Esophagus squamous epithelium (tissue), 4 donors: ENCODE measurements at regions not wholly inside any gene's neighbourhood (a gene's known extent, or its start where the extent isn't known, plus 50 kb on each side); places are given as distances from the start of the nearest gene placed in this dataset.
"Not testable (repeated sequence)": the region's sequence is repeated elsewhere in the genome, so short reads cannot be mapped to it uniquely, and the experiment has no call there.

ENCODE experiments used
- POLR2A ChIP-seq, 4 donors: fragments of 450-650 bp; IDR thresholded peaks; one replicate each; pipeline ENCODE4 v1.6.1; 2017; ENCODE audit warnings: antibody characterized with exemption in 4 of 4, mild to moderate bottlenecking in 4 of 4, moderate library complexity in 3 of 4
- TF ChIP-seq, protein P1 (sequence below), 6 experiments: fragments of 450-650 bp in 4 of 6; fragments of 200-600 bp in 2 of 6; sonication (generic) in 2 of 6; IDR thresholded peaks; one replicate each; pipeline ENCODE4 v1.5.1; 2016 to 2019; ENCODE audit warnings: antibody characterized with exemption in 6 of 6, mild to moderate bottlenecking in 4 of 6, moderate library complexity in 4 of 6

DNA sequence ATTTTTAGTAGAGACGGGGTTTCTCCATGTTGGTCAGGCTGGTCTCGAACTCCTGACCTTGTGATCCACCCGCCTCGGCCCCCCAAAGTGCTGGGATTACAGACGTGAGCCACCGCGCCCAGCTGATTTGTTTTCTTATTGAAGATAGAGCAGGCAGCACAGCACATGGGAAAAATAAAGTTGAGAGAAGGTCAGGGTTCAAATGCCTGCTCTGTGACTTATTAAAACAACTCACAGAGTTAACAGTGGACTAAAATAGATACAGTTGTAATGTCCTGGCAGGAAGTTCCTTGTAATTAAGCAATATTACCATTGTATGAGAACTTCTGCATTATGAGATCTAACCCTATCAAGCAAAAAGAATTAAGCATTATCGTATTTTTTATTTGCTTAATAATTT lies 615.7 kb upstream of the CCNG1 start:
- TF ChIP-seq, protein P1, sequence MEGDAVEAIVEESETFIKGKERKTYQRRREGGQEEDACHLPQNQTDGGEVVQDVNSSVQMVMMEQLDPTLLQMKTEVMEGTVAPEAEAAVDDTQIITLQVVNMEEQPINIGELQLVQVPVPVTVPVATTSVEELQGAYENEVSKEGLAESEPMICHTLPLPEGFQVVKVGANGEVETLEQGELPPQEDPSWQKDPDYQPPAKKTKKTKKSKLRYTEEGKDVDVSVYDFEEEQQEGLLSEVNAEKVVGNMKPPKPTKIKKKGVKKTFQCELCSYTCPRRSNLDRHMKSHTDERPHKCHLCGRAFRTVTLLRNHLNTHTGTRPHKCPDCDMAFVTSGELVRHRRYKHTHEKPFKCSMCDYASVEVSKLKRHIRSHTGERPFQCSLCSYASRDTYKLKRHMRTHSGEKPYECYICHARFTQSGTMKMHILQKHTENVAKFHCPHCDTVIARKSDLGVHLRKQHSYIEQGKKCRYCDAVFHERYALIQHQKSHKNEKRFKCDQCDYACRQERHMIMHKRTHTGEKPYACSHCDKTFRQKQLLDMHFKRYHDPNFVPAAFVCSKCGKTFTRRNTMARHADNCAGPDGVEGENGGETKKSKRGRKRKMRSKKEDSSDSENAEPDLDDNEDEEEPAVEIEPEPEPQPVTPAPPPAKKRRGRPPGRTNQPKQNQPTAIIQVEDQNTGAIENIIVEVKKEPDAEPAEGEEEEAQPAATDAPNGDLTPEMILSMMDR (IDR thresholded peaks at IDR 0.05): not testable (repeated sequence)
- TF ChIP-seq POLR2A (IDR thresholded peaks at IDR 0.05): not testable (repeated sequence)
